GM21515 (cell line): ENCODE measurements at regions not wholly inside any gene's neighbourhood (a gene's known extent, or its start where the extent isn't known, plus 50 kb on each side); places are given as distances from the start of the nearest gene placed in this dataset.
"Not testable (repeated sequence)": the region's sequence is repeated elsewhere in the genome, so short reads cannot be mapped to it uniquely, and the experiment has no call there.

ENCODE experiments used
- ATAC-seq: cut with Tn5 transposase; IDR thresholded peaks from one replicate; pipeline ENCODE4 v1.9.1; 2021; ENCODE audit not compliant: unreplicated experiment

GRCh38 chr20:26218301-26218700 is 521.6 kb upstream of the ZNF337 start:
- no peak for ATAC-seq

DNA sequence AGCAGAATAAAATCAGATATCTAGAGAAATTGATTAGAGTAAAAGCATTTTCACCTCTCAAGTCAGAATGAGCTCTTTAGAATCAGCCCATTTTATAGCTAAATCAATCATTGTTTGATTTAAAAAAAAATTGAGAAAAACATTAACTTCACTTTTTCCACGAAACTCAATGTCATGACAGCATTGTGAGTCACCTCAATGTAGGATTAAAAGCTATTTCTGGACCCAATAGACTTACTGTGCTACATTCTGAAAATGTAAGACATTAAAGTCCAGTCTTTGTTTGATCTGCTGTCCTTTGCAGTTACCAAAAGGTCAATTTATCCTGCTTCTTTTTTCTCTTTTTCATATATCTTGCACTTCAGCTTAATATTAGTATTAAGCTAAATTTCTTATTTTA is 519.4 kb upstream of the ZNF337 start:
- no peak for ATAC-seq

GRCh38 chr20:26214991-26215390 is 518.3 kb upstream of the ZNF337 start:
- no peak for ATAC-seq

- no peak for ATAC-seq
Observed at GRCh38 chr20:26209171-26209941, 512.7 kb upstream of the ZNF337 start.

- no peak for ATAC-seq
Observed at GRCh38 chr20:26208296-26209091, 511.8 kb upstream of the ZNF337 start.

- not testable (repeated sequence) for ATAC-seq
Observed at GRCh38 chr20:26207967-26208295, 511.3 kb upstream of the ZNF337 start.

DNA sequence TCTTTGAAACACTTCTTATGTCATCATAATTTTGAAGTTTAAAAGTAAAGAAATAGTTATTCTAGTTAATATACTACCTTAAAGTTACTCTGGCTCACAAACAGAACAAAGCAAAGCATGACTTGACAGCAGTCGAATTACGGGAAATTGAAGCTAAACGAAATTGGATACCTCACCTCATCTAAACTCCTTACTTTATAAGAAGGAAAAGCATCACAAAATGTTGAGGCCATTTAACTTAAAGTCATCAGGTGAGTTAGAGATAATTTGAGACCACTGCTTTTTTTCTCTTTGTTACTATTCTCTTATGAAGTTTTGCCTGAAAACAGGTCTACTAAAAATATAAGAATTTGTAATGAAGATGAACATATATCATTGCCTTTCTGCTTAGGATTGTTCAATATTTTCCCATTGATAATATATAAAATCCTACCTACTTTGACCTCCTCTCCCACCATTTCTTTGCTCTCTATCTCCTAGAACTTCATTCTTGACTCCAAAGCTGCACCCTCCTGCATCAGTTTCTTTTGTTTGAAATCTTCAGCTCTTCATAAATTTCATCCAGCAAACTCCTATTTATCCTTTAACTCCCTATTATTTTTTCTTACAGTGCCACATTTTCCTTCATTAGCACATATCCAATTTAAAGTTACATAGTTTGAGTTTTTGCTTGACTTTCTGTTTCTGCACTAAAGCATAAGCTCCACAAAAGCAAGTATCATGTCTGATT is 510.7 kb upstream of the ZNF337 start:
- ATAC-seq = no peak

- ATAC-seq = no peak
Observed at GRCh38 chr20:26205350-26205749, 508.7 kb upstream of the ZNF337 start.

DNA sequence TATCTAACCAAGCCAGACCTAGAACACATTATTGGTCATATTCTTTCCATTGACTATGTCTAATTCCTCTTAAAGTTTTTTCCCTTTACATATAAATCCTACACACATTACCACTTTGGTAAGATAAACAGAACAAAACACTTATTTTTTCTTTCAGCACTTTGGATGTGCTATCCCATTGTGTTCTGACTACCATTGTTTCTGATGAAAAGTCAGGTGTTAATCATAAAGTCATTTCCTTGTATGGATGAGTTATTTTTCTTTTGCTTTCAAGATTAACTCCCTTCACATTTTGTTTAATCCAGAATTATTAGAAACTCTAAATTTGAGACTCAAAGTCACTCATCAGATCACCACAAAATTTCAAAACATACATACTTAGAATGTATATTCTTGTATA is 504.4 kb upstream of the ZNF337 start:
- ATAC-seq = not testable (repeated sequence)

GRCh38 chr20:26187329-26187728 is 490.7 kb upstream of the ZNF337 start:
- not testable (repeated sequence) for ATAC-seq

DNA sequence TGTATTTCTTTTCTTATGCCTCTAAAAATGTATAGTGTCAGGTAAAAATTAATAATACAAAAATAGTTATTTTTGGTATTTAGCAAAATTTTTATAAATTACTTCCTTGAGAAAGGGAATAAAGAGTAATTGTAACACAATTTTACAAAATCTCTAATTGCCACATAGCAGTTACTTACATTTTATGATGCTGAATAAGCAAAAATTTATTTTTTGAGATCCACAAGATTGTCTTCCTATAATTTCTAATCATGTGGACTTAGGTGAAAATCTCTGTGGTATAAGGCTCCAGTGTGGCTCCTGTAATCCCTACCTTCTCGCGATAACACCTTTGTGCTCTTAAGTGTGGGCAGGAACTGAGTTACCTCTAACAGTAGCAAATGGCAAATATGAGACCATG is 487.1 kb upstream of the ZNF337 start:
- ATAC-seq = not testable (repeated sequence)

- ATAC-seq = not testable (repeated sequence)
Observed at GRCh38 chr20:26181364-26181763, 484.7 kb upstream of the ZNF337 start.

GRCh38 chr20:26171875-26172274 is 475.2 kb upstream of the ZNF337 start:
- ATAC-seq = not testable (repeated sequence)

- no peak for ATAC-seq
Observed at GRCh38 chr20:26169506-26169905, 472.9 kb upstream of the ZNF337 start.

GRCh38 chr20:26167499-26167898 is 470.8 kb upstream of the ZNF337 start:
- no peak for ATAC-seq

DNA sequence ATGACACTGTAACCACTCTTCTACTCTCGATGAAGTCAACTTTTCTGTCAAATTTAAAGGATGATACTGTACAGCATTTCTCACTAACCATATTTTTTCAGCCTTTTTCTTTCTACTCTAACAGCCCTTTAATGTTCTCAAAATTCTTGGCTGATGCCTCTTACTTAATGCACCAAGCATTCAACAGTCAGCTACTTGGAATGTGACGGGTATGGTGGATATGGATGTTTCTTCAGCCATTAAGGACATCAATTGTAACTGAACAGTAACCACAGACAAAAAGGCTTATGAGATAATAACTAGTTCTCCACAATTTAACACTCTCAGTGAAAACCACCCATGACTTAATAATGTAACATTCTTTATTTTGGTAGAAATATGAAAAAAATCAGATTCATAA is 467.2 kb upstream of the ZNF337 start:
- ATAC-seq = no peak

DNA sequence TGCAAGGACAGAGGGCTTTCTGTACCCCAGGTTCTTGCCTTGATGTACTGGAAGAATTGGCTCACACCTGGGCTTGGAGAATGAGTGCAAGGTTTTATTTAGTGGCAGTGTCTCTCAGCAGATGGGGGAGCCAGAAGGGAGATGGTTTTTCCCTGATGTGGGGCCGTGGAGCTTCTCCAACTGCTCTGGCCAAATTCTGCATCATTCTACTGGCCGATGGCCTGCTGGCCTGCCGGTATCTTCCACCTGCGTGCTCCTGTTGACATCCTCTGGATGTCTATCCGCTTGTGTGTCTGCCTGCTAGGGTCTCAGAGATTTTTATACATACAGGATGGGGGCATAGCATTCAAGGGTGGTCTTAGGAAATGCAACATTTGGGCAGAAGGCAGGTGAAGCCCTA is 466.5 kb upstream of the ZNF337 start:
- ATAC-seq = not testable (repeated sequence)

DNA sequence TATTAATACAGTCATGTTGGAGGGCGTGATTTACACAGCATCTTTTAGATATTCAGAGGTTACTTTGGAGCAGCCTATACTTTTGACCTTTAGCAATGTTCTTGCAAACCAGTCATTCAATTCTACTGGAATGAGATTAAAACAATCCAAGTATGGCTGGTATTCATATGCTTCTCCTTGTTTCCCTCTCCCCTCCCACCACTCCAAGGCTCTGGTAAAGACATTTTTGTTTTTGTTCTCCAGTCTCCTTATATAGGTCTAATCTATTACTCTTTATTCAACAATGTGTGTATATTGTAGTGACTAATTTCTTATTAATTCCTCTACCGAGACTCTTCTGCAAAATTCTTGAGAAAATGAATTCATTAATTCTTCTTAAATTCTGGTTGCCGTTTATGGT is 465.1 kb upstream of the ZNF337 start:
- ATAC-seq = not testable (repeated sequence)

DNA sequence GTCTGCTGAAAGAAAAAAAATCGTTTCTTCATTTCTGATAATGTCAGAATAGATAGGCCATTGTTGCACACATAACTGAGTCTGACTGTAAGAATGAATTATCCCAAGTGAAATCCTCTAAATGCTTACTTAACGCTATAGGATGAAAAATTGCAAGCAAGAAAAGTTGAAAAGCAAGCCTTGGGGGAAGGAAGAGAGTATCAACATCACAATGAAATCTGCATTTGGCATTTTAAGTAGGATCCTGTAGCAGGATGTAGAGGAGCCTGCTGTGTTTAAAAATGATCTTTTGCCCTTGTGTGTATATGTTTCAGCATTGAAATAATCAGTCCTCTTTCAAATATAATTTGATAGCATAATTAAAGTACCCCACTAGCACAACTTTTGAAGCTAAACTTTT is 464.3 kb upstream of the ZNF337 start:
- ATAC-seq = not testable (repeated sequence)

DNA sequence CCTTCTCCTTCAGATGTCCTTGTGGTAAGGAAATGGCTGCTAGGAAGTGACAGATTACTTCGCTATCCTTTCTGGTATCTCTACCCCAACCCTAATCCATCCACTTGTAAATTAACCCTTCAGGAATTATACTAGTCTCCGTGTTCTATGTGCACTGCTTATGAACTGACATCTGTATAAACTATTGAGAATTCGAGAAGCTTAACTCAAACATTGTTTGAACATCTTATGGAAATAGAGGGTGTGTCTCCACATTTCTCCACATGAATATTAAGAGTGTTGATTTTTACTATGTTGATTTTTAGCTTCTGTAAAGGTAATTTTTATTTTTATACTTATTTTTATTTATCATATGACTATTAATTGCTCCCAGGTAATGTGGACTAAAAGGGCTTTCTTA is 457.6 kb upstream of the ZNF337 start:
- ATAC-seq = no peak

- ATAC-seq = no peak
Observed at GRCh38 chr20:26135325-26136110, 438.9 kb upstream of the ZNF337 start.
